Tibial nerve (tissue), 4 donors: ENCODE measurements at regions not wholly inside any gene's neighbourhood (a gene's known extent, or its start where the extent isn't known, plus 50 kb on each side); places are given as distances from the start of the nearest gene placed in this dataset.

Experiments
- DNase-seq, 2 donors: peaks; one replicate each; pipeline ENCODE4 v3.0.0-alpha.2; 2019; ENCODE audit warnings: low spot score in 2 of 2
- H3K27ac ChIP-seq, 4 donors: fragments of 200-600 bp; sonication (generic) in 3 of 4; one replicate each; pipeline ENCODE4 v1.5.1; 2017 to 2019; ENCODE audit warnings: mild to moderate bottlenecking in 1 of 4
- H3K27me3 ChIP-seq, 2 donors: fragments of 200-600 bp; sonication (generic) in 1 of 2; one replicate each; pipeline versions ENCODE4 v1.5.1 to v1.6.0; 2017 to 2019
- H3K36me3 ChIP-seq, 3 donors: fragments of 200-600 bp; sonication (generic); one replicate each; pipeline ENCODE4 v1.5.1; 2018 to 2019
- H3K4me1 ChIP-seq, 4 donors: fragments of 200-600 bp; sonication (generic) in 3 of 4; one replicate each; pipeline ENCODE4 v1.5.1; 2017 to 2019
- H3K4me3 ChIP-seq, 4 donors: fragments of 200-600 bp; sonication (generic) in 3 of 4; one replicate each; pipeline ENCODE4 v1.5.1; 2017 to 2019; ENCODE audit warnings: mild to moderate bottlenecking in 1 of 4, moderate library complexity in 1 of 4
- H3K9me3 ChIP-seq, 4 donors: fragments of 200-600 bp; sonication (generic) in 3 of 4; one replicate each; pipeline ENCODE4 v1.5.1; 2017 to 2019
- EP300 ChIP-seq, 2 donors: sonication (generic); formaldehyde crosslinking; IDR thresholded peaks; one replicate each; pipeline ENCODE4 v1.6.1; 2017; ENCODE audit warnings: antibody characterized with exemption in 2 of 2, mild to moderate bottlenecking in 1 of 2
- POLR2A ChIP-seq, 2 donors: fragments of 450-650 bp; IDR thresholded peaks; one replicate each; pipeline ENCODE4 v1.6.1; 2017; ENCODE audit warnings: antibody characterized with exemption in 2 of 2, mild to moderate bottlenecking in 2 of 2, moderate library complexity in 2 of 2
- WGBS, 2 donors: methylation state at CpG; one replicate each; pipeline ENCODE4 v1.1.5; 2018; 5-methylcytosine and 5-hydroxymethylcytosine counted together
- TF ChIP-seq, protein P1 (sequence below), 5 experiments: fragments of 200-600 bp in 3 of 5; fragments of 450-650 bp in 2 of 5; sonication (generic) in 3 of 5; IDR thresholded peaks; one replicate each; pipeline ENCODE4 v1.5.1; 2016 to 2019; ENCODE audit warnings: antibody characterized with exemption in 5 of 5, mild to moderate bottlenecking in 3 of 5, moderate library complexity in 2 of 5

DNA sequence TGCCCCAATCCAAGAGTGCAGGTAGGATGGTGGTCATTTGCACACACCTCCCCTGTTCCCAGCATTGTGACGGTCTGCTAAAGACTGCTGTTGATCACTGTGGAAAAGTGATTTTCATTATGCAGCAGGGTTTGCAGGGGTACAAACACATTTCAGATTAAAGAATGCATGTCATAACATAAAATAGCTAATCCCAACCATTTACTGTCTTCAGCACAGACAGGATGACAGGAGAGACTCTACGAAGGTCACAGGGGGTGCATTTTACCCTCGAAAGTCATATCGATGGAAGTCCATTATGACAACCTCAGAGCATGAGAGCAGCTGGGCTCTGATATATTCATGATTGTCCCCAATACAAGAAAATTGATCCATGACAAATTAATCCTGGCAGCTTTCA lies 302.6 kb downstream of the AJAP1 start:
- H3K4me1 ChIP-seq: no peaks in the 10 kb centered on the region
- no peaks in the 10 kb centered on the region for H3K27me3 ChIP-seq
- 86 to 91% methylated on average over 4 of the region's 4 CpGs for WGBS, 2 donors
- H3K27ac ChIP-seq: no peak overlapping the region
- TF ChIP-seq, protein P1, sequence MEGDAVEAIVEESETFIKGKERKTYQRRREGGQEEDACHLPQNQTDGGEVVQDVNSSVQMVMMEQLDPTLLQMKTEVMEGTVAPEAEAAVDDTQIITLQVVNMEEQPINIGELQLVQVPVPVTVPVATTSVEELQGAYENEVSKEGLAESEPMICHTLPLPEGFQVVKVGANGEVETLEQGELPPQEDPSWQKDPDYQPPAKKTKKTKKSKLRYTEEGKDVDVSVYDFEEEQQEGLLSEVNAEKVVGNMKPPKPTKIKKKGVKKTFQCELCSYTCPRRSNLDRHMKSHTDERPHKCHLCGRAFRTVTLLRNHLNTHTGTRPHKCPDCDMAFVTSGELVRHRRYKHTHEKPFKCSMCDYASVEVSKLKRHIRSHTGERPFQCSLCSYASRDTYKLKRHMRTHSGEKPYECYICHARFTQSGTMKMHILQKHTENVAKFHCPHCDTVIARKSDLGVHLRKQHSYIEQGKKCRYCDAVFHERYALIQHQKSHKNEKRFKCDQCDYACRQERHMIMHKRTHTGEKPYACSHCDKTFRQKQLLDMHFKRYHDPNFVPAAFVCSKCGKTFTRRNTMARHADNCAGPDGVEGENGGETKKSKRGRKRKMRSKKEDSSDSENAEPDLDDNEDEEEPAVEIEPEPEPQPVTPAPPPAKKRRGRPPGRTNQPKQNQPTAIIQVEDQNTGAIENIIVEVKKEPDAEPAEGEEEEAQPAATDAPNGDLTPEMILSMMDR (IDR thresholded peaks at IDR 0.05): no peak
- TF ChIP-seq POLR2A (IDR thresholded peaks at IDR 0.05): no peak
- no peak overlapping the region for H3K4me3 ChIP-seq
- H3K9me3 ChIP-seq: peaks cover 0 to 44% (median 9%) of the 10 kb centered on the region in 4 donors
- DNase-seq: no peak
- H3K36me3 ChIP-seq: no peaks in the 10 kb centered on the region

DNA sequence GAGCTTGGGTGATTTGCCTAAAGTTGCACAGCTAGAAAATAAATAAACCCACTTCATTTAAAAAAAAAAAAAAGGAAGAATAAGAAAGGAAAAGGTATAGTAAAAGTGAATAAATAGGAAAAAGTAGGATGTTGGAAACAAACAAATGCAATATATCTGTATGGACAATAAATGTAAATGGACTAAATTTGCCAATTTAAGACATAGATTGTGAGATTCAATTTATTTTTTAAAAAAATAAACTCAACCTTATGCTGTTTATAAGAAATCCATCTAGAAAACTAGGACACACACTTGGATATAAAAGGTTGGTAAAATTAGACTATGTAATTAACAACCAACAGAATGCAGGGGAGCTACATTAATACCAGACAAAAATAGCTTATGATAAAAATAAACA lies 300.0 kb downstream of the AJAP1 start:
- DNase-seq: no peak
- Histone ChIP-seq H3K27me3 (no peaks in the 10 kb centered on the region), H3K4me1 (no peaks in the 10 kb centered on the region), H3K27ac (no peak overlapping the region), H3K4me3 (no peak overlapping the region), H3K9me3 (peaks cover 0 to 44% (median 9%) of the 10 kb centered on the region in 4 donors), H3K36me3 (no peaks in the 10 kb centered on the region)
- TF ChIP-seq POLR2A (IDR thresholded peaks at IDR 0.05) (no peak), EP300 (IDR thresholded peaks at IDR 0.05) (no peak)
- TF ChIP-seq, protein P1 (IDR thresholded peaks at IDR 0.05): no peak

DNA sequence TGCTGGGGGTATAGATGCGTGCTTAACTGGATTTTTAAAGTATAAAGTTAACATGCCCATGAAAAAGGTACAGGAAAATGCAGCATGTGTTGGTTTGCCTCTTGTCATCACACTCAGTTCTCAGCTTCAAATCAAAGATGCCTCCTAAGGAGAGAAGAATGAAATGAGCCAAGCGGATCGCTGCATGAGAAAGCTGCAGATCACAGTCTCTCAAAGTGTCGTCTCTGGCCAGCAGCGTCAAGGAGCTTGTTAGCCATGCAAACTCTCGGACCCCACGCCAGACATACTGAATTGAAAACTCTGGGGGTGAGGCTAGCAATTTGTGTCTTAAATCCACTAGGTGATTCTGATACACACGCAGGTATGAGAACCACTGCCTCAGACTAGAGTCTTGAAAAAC lies 297.2 kb downstream of the AJAP1 start:
- H3K27ac ChIP-seq: no peak overlapping the region
- H3K4me1 ChIP-seq: peaks cover 0 to 7% (median 0%) of the 10 kb centered on the region in 4 donors
- no peaks in the 10 kb centered on the region for H3K36me3 ChIP-seq
- no peaks in the 10 kb centered on the region for H3K27me3 ChIP-seq
- H3K9me3 ChIP-seq: peaks cover 0 to 39% (median 9%) of the 10 kb centered on the region in 4 donors
- 88% methylated on average over 8 of the region's 8 CpGs for WGBS, 2 donors
- H3K4me3 ChIP-seq: no peak overlapping the region
- DNase-seq: no peak
- no peak for TF ChIP-seq POLR2A (IDR thresholded peaks at IDR 0.05)
- TF ChIP-seq, protein P1 (IDR thresholded peaks at IDR 0.05): no peak
- no peak for TF ChIP-seq EP300 (IDR thresholded peaks at IDR 0.05)

DNA sequence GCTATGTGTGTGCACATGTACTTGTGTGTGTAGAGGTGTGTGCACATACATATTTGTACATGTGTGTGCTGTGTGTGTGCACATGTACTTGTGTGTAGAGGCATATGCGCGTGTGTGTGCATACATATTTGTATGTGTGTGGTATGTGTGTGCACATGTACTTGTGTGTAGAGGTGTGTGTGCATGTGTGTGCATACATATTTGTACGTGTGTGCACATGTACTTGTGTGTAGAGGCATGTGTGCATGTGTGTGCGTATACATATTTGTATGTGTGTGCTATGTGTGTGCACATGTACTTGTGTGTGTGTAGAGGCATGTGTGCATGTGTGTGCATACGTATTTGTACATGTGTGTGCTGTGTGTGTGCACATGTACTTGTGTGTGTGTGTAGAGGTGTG lies 291.9 kb downstream of the AJAP1 start:
- H3K36me3 ChIP-seq: no peaks in the 10 kb centered on the region
- H3K4me1 ChIP-seq: peaks cover 0 to 7% (median 0%) of the 10 kb centered on the region in 4 donors
- WGBS, 2 donors: 93% methylated on average over 5 of the region's 5 CpGs
- no peak for DNase-seq
- H3K27ac ChIP-seq: no peak overlapping the region
- no peaks in the 10 kb centered on the region for H3K9me3 ChIP-seq
- no peak for TF ChIP-seq POLR2A (IDR thresholded peaks at IDR 0.05)
- no peak for TF ChIP-seq EP300 (IDR thresholded peaks at IDR 0.05)
- TF ChIP-seq, protein P1 (IDR thresholded peaks at IDR 0.05): no peak
- H3K27me3 ChIP-seq: no peaks in the 10 kb centered on the region
- no peak overlapping the region for H3K4me3 ChIP-seq

DNA sequence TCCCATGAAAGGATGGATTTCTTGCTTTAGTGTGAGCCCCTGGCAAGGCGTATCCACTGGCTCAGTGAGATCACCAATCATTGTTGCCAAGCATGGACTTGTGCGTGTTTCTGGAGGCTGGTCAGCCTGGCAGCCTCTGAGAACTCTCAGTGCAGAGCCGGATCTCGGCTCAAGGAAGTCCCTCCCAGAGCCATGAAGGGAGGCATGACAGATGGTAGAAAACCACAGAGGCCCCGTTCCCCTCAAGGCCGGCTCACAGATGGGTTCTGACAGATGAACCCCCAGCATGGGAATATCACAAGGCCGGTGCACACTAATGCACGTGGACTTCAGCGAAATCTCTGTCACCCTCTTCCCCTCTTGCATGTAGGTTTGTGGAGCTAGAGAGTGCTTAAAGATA lies 290.5 kb downstream of the AJAP1 start:
- DNase-seq: no peak
- Histone ChIP-seq H3K4me3 (no peak overlapping the region), H3K27me3 (no peaks in the 10 kb centered on the region), H3K9me3 (peaks cover 0 to 5% (median 0%) of the 10 kb centered on the region in 4 donors), H3K27ac (no peak overlapping the region), H3K4me1 (peaks cover 0 to 7% (median 0%) of the 10 kb centered on the region in 4 donors), H3K36me3 (no peaks in the 10 kb centered on the region)
- WGBS, 2 donors: 80 to 86% methylated on average over 9 of the region's 9 CpGs
- TF ChIP-seq EP300 (IDR thresholded peaks at IDR 0.05) (no peak), POLR2A (IDR thresholded peaks at IDR 0.05) (no peak)
- TF ChIP-seq, protein P1 (IDR thresholded peaks at IDR 0.05): no peak
